ENCODE measurements at regions not wholly inside any gene's neighbourhood (a gene's known extent, or its start where the extent isn't known, plus 50 kb on each side); places are given as distances from the start of the nearest gene placed in this dataset.

DNA sequence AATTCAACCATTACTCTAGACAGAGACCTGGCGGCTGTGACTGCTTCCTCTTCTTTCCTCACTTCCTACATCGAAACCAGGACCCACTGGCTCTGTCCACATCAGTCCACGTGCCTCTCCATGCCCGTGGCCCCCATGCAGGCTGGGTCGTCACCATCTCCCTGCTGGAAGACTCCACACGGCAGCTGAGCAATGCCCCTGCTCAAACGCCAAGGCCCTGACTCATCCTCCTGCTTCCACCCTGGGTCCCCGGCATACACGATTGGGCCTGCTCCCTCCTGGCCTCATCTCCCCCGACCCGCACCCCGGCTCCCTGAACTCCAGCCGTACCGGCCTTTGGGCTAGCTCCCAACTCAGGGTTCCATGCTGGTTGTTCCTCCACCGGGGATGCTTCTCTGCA lies 67.2 kb upstream of the IER5L start:
- DNase-seq: no peak

- no peak for DNase-seq
These were observed 65.0 kb upstream of the IER5L start for GRCh38 chr9:129242971-129243561.

- no peak for DNase-seq
These were observed 64.3 kb upstream of the IER5L start for GRCh38 chr9:129242191-129242941.

GRCh38 chr9:129241725-129242124 lies 63.7 kb upstream of the IER5L start:
- DNase-seq: no peak

- no peak for DNase-seq
These were observed 62.6 kb upstream of the IER5L start for GRCh38 chr9:129240581-129241211.

GRCh38 chr9:129239946-129240490 lies 62.0 kb upstream of the IER5L start:
- DNase-seq: no peak

GRCh38 chr9:129237803-129238202 lies 59.7 kb upstream of the IER5L start:
- DNase-seq: no peak

- no peak for DNase-seq
These were observed 59.1 kb upstream of the IER5L start for GRCh38 chr9:129237164-129237611.

DNA sequence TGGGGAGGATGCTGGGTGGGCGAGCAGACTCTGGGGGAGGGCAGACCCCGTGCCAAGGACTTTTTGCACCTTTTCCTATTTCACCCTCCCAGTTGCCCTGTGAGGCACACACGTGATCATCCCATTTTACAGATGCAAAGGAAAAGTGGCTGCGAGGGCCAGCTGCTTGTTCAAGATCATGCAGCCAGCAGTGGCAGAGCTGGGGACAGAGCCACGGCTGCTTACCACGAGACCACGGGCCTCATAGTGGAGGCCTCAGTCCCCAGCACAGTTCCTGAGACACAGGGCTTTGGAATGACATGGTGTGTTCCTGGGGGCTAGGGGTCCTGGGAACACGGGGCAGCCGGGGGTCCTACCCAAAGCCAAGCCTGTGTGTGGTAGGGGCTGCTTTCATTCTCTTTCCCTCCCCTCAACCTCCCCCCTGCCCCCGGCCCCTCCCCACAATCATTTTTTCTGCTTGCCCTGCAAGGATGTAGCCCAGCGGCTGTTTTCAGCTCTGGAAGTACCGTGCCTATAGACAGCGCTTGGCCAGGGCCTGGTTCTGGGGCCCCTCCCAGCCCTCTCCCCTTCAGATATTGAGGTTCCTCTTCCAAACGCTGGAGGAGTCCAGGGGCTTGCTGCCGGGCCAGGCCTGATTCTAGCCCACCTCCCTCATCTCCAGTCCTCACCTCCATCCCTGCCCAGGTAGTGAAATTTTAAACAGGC lies 58.5 kb upstream of the IER5L start:
- no peak for DNase-seq

DNA sequence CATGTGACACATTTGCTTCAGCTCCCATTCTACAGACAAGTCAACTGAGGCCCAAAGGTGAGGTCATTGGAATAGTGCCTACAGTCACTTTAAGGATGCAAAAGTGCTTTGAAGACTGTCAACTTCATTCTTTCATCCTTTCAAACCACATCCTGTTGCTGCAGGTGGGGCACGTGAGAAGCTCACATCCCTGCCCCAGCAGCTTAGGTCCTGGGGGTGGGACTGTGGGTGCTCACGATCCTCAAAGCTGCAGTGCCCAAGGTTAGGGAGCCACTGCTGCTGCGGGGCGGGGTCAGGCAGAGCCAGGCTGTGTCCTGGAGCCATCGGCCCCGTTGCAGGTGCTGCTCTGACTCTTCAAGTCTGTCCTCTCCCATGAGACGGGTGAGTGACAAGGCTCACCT lies 57.9 kb upstream of the IER5L start:
- DNase-seq: no peak

- no peak for DNase-seq
These were observed 57.2 kb upstream of the IER5L start for GRCh38 chr9:129235041-129235930.

- DNase-seq: no peak
These were observed 56.4 kb upstream of the IER5L start for GRCh38 chr9:129234491-129234890.

DNA sequence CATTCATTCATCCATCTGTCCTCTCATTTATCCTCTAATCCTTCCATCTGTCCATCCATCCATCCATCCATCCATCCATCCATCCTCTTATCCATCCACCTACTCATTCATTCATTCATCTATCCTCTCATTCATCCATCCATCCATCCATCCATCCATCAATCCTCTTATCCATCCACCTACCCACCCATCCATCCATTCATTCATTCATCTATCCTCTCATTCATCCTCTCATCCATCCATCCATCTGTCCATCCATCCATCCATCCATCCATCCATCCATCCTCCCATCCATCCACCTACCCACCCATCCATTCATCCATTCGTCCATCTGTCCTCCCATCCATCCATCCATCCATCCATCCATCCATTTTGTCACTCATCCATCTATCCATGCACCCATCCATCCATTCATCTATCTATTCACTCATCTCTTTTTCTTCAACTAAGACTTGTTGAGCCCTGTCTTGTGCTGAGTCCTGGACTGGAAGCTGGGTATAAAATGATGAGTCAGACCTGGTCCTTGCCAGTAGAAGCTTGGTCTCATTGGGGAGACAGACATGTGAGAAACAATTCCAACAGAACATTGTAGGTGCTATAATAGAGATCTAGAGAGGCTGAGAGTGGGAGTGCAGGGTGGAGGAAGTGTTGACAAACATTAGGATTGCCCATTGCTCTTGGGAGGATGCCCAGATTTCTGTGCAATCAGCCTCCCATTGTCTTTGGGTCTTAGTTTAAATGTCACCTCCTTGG lies 55.0 kb upstream of the IER5L start:
- DNase-seq: no peak

- no peak for DNase-seq
These were observed 53.7 kb upstream of the IER5L start for GRCh38 chr9:129231759-129232158.

- no peak for DNase-seq
These were observed 53.1 kb upstream of the IER5L start for GRCh38 chr9:129231022-129231739.

DNA sequence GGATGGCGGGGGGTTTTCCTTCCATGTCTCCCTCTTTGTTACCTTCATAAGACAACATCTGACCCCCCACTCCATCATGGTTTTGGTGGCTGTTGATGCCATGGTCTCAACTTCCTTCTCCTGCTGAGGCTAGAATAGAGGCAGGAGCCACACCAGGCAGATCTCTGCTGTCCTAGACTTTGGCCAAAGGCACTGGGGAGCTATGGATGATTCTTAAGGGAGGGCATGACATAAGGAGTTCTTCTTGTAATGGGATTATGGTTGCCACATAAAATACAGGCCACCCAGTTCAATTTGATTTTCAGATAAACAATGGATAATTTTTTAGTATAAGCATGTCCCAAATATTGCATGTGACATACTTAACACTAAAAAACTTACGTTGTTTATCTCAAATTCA lies 52.2 kb upstream of the IER5L start:
- DNase-seq: no peak
